Nephron progenitor cell (in vitro differentiated cells): ENCODE measurements at regions not wholly inside any gene's neighbourhood (a gene's known extent, or its start where the extent isn't known, plus 50 kb on each side); places are given as distances from the start of the nearest gene placed in this dataset.

Source experiments
- DNase-seq: peaks from one replicate; pipeline ENCODE4 v3.0.0; 2021
- H3K27ac Mint-ChIP-seq: 2 replicates; pipeline ENCODE4 v1.8.0; 2021; ENCODE audit warnings: mild to moderate bottlenecking, moderate library complexity, mixed read lengths
- H3K27me3 Mint-ChIP-seq: 2 replicates; pipeline ENCODE4 v1.8.0; 2021; ENCODE audit warnings: mild to moderate bottlenecking, low read depth, mixed read lengths; ENCODE audit not compliant: poor library complexity
- H3K36me3 Mint-ChIP-seq: 2 replicates; pipeline ENCODE4 v1.8.0; 2021; ENCODE audit warnings: low read depth, mixed read lengths
- H3K4me1 Mint-ChIP-seq: 2 replicates; pipeline ENCODE4 v1.8.0; 2021; ENCODE audit warnings: mixed read lengths
- H3K4me3 Mint-ChIP-seq: 2 replicates; pipeline ENCODE4 v1.8.0; 2021; ENCODE audit warnings: mild to moderate bottlenecking, moderate library complexity, mixed read lengths
- H3K9me3 Mint-ChIP-seq: 2 replicates; pipeline ENCODE4 v1.8.0; 2021; ENCODE audit warnings: mild to moderate bottlenecking, moderate library complexity, mixed read lengths
- CTCF ChIP-seq: fragments of 200-600 bp; sonication (generic); IDR thresholded peaks from 2 replicates; pipeline ENCODE4 v1.5.0; 2021; ENCODE audit warnings: antibody characterized with exemption

GRCh38 chr1:29945426-29945825, 709.1 kb downstream of the PTPRU start:
- peaks cover 26% of the 10 kb centered on the region for H3K27me3 Mint-ChIP-seq
- H3K27ac Mint-ChIP-seq = peak overlapping the region; percentile 50
- DNase-seq = no peak
- H3K4me3 Mint-ChIP-seq = peak overlapping the region; percentile 22
- no peak for TF ChIP-seq CTCF
- H3K4me1 Mint-ChIP-seq = peaks cover 24% of the 10 kb centered on the region
- H3K36me3 Mint-ChIP-seq = no peaks in the 10 kb centered on the region
- no peaks in the 10 kb centered on the region for H3K9me3 Mint-ChIP-seq

GRCh38 chr1:29944253-29944905, 708.1 kb downstream of the PTPRU start:
- Mint-ChIP-seq H3K27me3 (peaks cover 26% of the 10 kb centered on the region), H3K4me1 (peaks cover 24% of the 10 kb centered on the region), H3K27ac (no peak overlapping the region), H3K36me3 (no peaks in the 10 kb centered on the region), H3K4me3 (no peak overlapping the region), H3K9me3 (no peaks in the 10 kb centered on the region)
- TF ChIP-seq CTCF = no peak
- no peak for DNase-seq

GRCh38 chr1:29943034-29943433, 706.7 kb downstream of the PTPRU start:
- TF ChIP-seq CTCF = no peak
- peaks cover 24% of the 10 kb centered on the region for H3K4me1 Mint-ChIP-seq
- H3K4me3 Mint-ChIP-seq = no peak overlapping the region
- H3K27ac Mint-ChIP-seq = no peak overlapping the region
- H3K27me3 Mint-ChIP-seq = peaks cover 23% of the 10 kb centered on the region
- no peak for DNase-seq
- H3K9me3 Mint-ChIP-seq = no peaks in the 10 kb centered on the region
- H3K36me3 Mint-ChIP-seq = no peaks in the 10 kb centered on the region

- Mint-ChIP-seq H3K4me1 (peaks cover 10% of the 10 kb centered on the region), H3K27ac (no peak overlapping the region), H3K4me3 (no peak overlapping the region), H3K36me3 (no peaks in the 10 kb centered on the region), H3K9me3 (no peaks in the 10 kb centered on the region), H3K27me3 (peaks cover 8% of the 10 kb centered on the region)
- no peak for TF ChIP-seq CTCF
- no peak for DNase-seq
Observed at GRCh38 chr1:29939079-29939478, 702.8 kb downstream of the PTPRU start.

GRCh38 chr1:29937356-29937755, 701.0 kb downstream of the PTPRU start:
- no peak for DNase-seq
- Mint-ChIP-seq H3K4me3 (no peak overlapping the region), H3K27ac (no peak overlapping the region), H3K4me1 (peaks cover 8% of the 10 kb centered on the region), H3K9me3 (no peaks in the 10 kb centered on the region), H3K27me3 (peaks cover 6% of the 10 kb centered on the region), H3K36me3 (no peaks in the 10 kb centered on the region)
- TF ChIP-seq CTCF = no peak

GRCh38 chr1:29936031-29936544, 699.8 kb downstream of the PTPRU start:
- no peak for TF ChIP-seq CTCF
- H3K4me3 Mint-ChIP-seq = no peak overlapping the region

More at GRCh38 chr1:29936031-29936544, 699.8 kb downstream of the PTPRU start:
- Mint-ChIP-seq H3K4me1 (peaks cover 20% of the 10 kb centered on the region), H3K36me3 (no peaks in the 10 kb centered on the region), H3K27ac (no peak overlapping the region), H3K27me3 (peaks cover 6% of the 10 kb centered on the region), H3K9me3 (no peaks in the 10 kb centered on the region)
- DNase-seq = no peak
